ENCODE measurements at regions not wholly inside any gene's neighbourhood (a gene's known extent, or its start where the extent isn't known, plus 50 kb on each side); places are given as distances from the start of the nearest gene placed in this dataset.

DNA sequence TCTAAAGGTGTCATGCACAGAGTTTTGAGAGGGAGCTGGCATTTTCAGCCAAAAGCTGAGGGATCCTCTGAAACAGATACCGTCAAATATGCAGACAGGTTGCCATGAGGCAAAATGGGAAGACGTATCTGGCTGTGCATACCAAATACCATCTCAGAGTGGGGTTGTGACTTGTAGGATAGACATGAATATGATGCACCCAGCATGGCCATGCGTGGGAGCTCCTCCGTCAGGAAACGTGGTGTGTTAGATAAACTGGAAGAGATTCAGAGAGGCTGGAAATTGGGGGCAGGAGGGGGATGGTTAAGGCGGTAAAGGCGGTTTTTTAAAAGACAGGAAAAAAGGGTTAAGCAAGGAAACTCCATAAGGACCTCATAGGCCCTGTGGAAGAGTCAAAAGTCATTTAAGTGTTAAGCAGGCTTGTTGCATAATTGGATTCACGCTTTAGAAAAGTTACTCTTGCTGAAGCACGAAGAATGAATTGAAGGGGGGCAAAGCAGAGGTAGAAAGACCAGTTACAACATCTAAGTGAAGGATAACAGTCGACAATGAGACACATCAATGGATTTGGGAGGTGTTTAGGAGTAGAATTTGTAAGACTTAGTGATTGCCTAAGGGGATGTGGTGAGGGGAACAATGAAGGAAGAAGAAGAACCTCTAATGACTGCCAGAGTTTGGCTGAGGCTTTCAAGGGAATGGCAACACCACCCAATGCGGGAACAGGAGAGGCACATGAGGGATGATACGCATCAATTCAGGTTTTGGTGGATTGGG lies 139.6 kb upstream of the CTAGE1 start:
- Histone ChIP-seq H2AFZ (ENCODE audit: low read depth, low read length, poor library complexity, severe bottlenecking) (no peak overlapping the region), H3K4me1 (ENCODE audit: control insufficient read depth in 1 of 2, insufficient read depth in 2 of 2, low read length in 2 of 2) (peaks cover 4 to 15% of the 10 kb centered on the region in 2 experiments; a peak in 3 of 4 replicates), H3K9ac (ENCODE audit: low read length) (no peak overlapping the region), H3K9me2 (ENCODE audit: insufficient read depth) (no peaks in the 10 kb centered on the region), H3K27me3 (ENCODE audit: insufficient read depth, low read length) (no peaks in the 10 kb centered on the region), H3K36me3 (ENCODE audit: control insufficient read depth in 1 of 2, insufficient read depth in 2 of 2, low read length in 2 of 2) (no peaks in the 10 kb centered on the region), H3K79me2 (ENCODE audit: insufficient read depth, low read length) (no peaks in the 10 kb centered on the region), H3K4me2 (ENCODE audit: low read length) (no peak overlapping the region), H3K9me3 (ENCODE audit: control insufficient read depth in 1 of 2, insufficient read depth in 1 of 2, low read depth in 1 of 2, low read length in 2 of 2) (no peaks in the 10 kb centered on the region), H3K4me3 (replicated peaks in 1 of 2; ENCODE audit: low read depth in 1 of 2, low read length in 2 of 2) (no peak overlapping the region), H4K20me1 (ENCODE audit: insufficient read depth) (no peaks in the 10 kb centered on the region), H3K27ac (ENCODE audit: low read depth, low read length) (no peak overlapping the region)
- BruUV-seq (replicated peaks), result no TSS peak
- DNase-seq (ENCODE audit: low read depth, low spot score) (no peak), ATAC-seq (no peak)
- POLR2A ChIA-PET, result no interaction called here
- TF ChIP-seq SP1 (IDR thresholded peaks at IDR 0.05; ENCODE audit: low read depth), result no peak
- intact Hi-C loops (cut with micrococcal nuclease), result no loop called here
- RAD21 ChIA-PET (ENCODE audit: low non-redundant PET in 1 of 2, low total read pairs in 2 of 2, uncharacterized antibody in 2 of 2, unreplicated experiment in 2 of 2), result no interaction called here
- CTCF ChIA-PET, result no interaction called here

- Histone ChIP-seq H3K9ac (ENCODE audit: low read length) (peak overlapping the region; percentile 38), H4K20me1 (ENCODE audit: insufficient read depth) (no peaks in the 10 kb centered on the region), H2AFZ (ENCODE audit: low read depth, low read length, poor library complexity, severe bottlenecking) (peak overlapping the region; percentile 96), H3K36me3 (ENCODE audit: control insufficient read depth in 1 of 2, insufficient read depth in 2 of 2, low read length in 2 of 2) (no peaks in the 10 kb centered on the region), H3K27ac (ENCODE audit: low read depth, low read length) (no peak overlapping the region), H3K27me3 (ENCODE audit: insufficient read depth, low read length) (no peaks in the 10 kb centered on the region), H3K79me2 (ENCODE audit: insufficient read depth, low read length) (no peaks in the 10 kb centered on the region), H3K9me2 (ENCODE audit: insufficient read depth) (no peaks in the 10 kb centered on the region), H3K4me2 (ENCODE audit: low read length) (peak overlapping the region; percentile 98), H3K4me3 (replicated peaks in 1 of 2; ENCODE audit: low read depth in 1 of 2, low read length in 2 of 2) (peak overlapping the region; percentile 54 to 73), H3K9me3 (ENCODE audit: control insufficient read depth in 1 of 2, insufficient read depth in 1 of 2, low read depth in 1 of 2, low read length in 2 of 2) (no peaks in the 10 kb centered on the region), H3K4me1 (ENCODE audit: control insufficient read depth in 1 of 2, insufficient read depth in 2 of 2, low read length in 2 of 2) (peaks cover 4 to 22% of the 10 kb centered on the region in 2 experiments; a peak in 3 of 4 replicates)
- intact Hi-C loops (cut with micrococcal nuclease), result no loop called here
- CTCF ChIA-PET, result interaction anchor here (1.5 kb wide), 1 partner anchor 180 kb away, joined by 4 read pairs; no protein-coding TSS in a partner anchor
- POLR2A ChIA-PET, result no interaction called here
- BruUV-seq (replicated peaks), result no TSS peak
- ATAC-seq (peak; percentile 37), DNase-seq (ENCODE audit: low read depth, low spot score) (no peak)
- RAD21 ChIA-PET (ENCODE audit: low non-redundant PET in 1 of 2, low total read pairs in 2 of 2, uncharacterized antibody in 2 of 2, unreplicated experiment in 2 of 2), result interaction anchor here in 1 of 2 experiments (0.7 kb wide), 1 partner anchor 573 kb away, joined by 3 read pairs; no protein-coding TSS in a partner anchor
- TF ChIP-seq JUND (IDR thresholded peaks at IDR 0.05) (no peak), SIN3A (IDR thresholded peaks at IDR 0.05; ENCODE audit: low read depth) (no peak), FOSL1 (IDR thresholded peaks at IDR 0.05; ENCODE audit: low read depth) (no peak), ATF3 (IDR thresholded peaks at IDR 0.05) (no peak), TCF7L2 (IDR thresholded peaks at IDR 0.05; ENCODE audit: borderline replicate concordance, extremely low read depth, insufficient read depth, insufficient read length) (no peak), ZBTB33 (IDR thresholded peaks at IDR 0.05; ENCODE audit: extremely low read depth, insufficient replicate concordance, low read length) (no peak), CBX3 (IDR thresholded peaks at IDR 0.05; ENCODE audit: low read depth) (no peak), EZH2phosphoT487 (IDR thresholded peaks at IDR 0.05; ENCODE audit: borderline replicate concordance) (no peak), YY1 (IDR thresholded peaks at IDR 0.05; ENCODE audit: extremely low read depth, insufficient replicate concordance, low read depth, low read length) (no peak), POLR2AphosphoS5 (IDR thresholded peaks at IDR 0.05; ENCODE audit: low read depth, low read length) (no peak), SP1 (IDR thresholded peaks at IDR 0.05; ENCODE audit: low read depth) (no peak), ZNF274 (IDR thresholded peaks at IDR 0.05; ENCODE audit: low read depth, low read length) (no peak), MAX (IDR thresholded peaks at IDR 0.05) (no peak), ELF1 (IDR thresholded peaks at IDR 0.05; ENCODE audit: borderline replicate concordance, low read depth) (no peak)
- TF ChIP-seq, protein P1, sequence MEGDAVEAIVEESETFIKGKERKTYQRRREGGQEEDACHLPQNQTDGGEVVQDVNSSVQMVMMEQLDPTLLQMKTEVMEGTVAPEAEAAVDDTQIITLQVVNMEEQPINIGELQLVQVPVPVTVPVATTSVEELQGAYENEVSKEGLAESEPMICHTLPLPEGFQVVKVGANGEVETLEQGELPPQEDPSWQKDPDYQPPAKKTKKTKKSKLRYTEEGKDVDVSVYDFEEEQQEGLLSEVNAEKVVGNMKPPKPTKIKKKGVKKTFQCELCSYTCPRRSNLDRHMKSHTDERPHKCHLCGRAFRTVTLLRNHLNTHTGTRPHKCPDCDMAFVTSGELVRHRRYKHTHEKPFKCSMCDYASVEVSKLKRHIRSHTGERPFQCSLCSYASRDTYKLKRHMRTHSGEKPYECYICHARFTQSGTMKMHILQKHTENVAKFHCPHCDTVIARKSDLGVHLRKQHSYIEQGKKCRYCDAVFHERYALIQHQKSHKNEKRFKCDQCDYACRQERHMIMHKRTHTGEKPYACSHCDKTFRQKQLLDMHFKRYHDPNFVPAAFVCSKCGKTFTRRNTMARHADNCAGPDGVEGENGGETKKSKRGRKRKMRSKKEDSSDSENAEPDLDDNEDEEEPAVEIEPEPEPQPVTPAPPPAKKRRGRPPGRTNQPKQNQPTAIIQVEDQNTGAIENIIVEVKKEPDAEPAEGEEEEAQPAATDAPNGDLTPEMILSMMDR (IDR thresholded peaks at IDR 0.05 in 2 of 3, conservative IDR thresholded peaks at IDR 0.05 in 1 of 3; ENCODE audit: borderline replicate concordance in 1 of 3, insufficient read depth in 1 of 3, low read depth in 2 of 3, low read length in 2 of 3), result no peak
These were observed 141.2 kb upstream of the CTAGE1 start for GRCh38 chr18:22558945-22559385.

All from HCT116 (cell line).